ENCODE measurements at regions not wholly inside any gene's neighbourhood (a gene's known extent, or its start where the extent isn't known, plus 50 kb on each side); places are given as distances from the start of the nearest gene placed in this dataset.

- Mint-ChIP-seq H3K27me3 (ENCODE audit: low read depth) (peaks cover 2% of the 10 kb centered on the region), H3K4me3 (ENCODE audit: unreplicated experiment) (no peak overlapping the region), H3K4me1 (ENCODE audit: low read depth) (no peaks in the 10 kb centered on the region), H3K9me3 (ENCODE audit: low read depth) (peaks cover 6% of the 10 kb centered on the region), H3K36me3 (ENCODE audit: low read depth) (no peaks in the 10 kb centered on the region), H3K27ac (ENCODE audit: unreplicated experiment) (no peak overlapping the region)
- no peak for TF ChIP-seq CTCF (IDR thresholded peaks at IDR 0.05)
- no peak for DNase-seq (ENCODE audit: low spot score)
Observed at GRCh38 chr13:86438034-86438433, 638.8 kb upstream of the SLITRK6 start.

GRCh38 chr13:86445206-86445605 lies 646.0 kb upstream of the SLITRK6 start:
- Mint-ChIP-seq H3K36me3 (ENCODE audit: low read depth) (no peaks in the 10 kb centered on the region), H3K27ac (ENCODE audit: unreplicated experiment) (peak overlapping the region; percentile 22), H3K4me1 (ENCODE audit: low read depth) (peaks cover 18% of the 10 kb centered on the region), H3K4me3 (ENCODE audit: unreplicated experiment) (no peak overlapping the region), H3K9me3 (ENCODE audit: low read depth) (no peaks in the 10 kb centered on the region), H3K27me3 (ENCODE audit: low read depth) (no peaks in the 10 kb centered on the region)
- DNase-seq (ENCODE audit: low spot score), result no peak
- TF ChIP-seq CTCF (IDR thresholded peaks at IDR 0.05), result no peak

GRCh38 chr13:86445672-86446071 lies 646.5 kb upstream of the SLITRK6 start:
- H3K4me3 Mint-ChIP-seq (ENCODE audit: unreplicated experiment), result no peak overlapping the region
- H3K36me3 Mint-ChIP-seq (ENCODE audit: low read depth), result no peaks in the 10 kb centered on the region
- no peak for DNase-seq (ENCODE audit: low spot score)

DNA sequence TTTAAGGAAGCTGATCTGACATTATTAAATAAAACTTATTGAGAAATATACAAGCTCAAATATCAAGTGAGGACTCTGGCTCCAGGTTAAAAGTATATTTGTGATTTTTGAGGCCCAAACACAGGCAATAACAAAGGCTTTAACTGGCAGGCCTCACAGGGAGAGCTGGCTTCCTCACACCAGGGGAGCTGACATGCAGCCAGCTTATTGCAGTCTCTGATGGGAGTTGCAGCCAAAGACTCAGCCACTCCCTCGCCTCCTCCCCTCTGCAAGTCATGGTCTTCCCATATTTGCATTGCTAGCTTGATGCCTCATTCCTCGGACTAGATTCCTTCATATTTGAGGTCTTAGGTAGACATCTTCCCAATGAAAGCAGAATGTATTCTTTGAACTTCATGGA lies 647.1 kb upstream of the SLITRK6 start:
- Mint-ChIP-seq H3K27ac (ENCODE audit: unreplicated experiment) (peak overlapping the region; percentile 65), H3K27me3 (ENCODE audit: low read depth) (no peaks in the 10 kb centered on the region), H3K4me3 (ENCODE audit: unreplicated experiment) (no peak overlapping the region), H3K9me3 (ENCODE audit: low read depth) (no peaks in the 10 kb centered on the region), H3K36me3 (ENCODE audit: low read depth) (no peaks in the 10 kb centered on the region), H3K4me1 (ENCODE audit: low read depth) (peaks cover 18% of the 10 kb centered on the region)
- peak; percentile 48 for DNase-seq (ENCODE audit: low spot score)
- no peak for TF ChIP-seq CTCF (IDR thresholded peaks at IDR 0.05)

More at GRCh38 chr13:86445672-86446071, 646.5 kb upstream of the SLITRK6 start:
- no peaks in the 10 kb centered on the region for H3K9me3 Mint-ChIP-seq (ENCODE audit: low read depth)
- H3K27me3 Mint-ChIP-seq (ENCODE audit: low read depth), result no peaks in the 10 kb centered on the region
- no peak for TF ChIP-seq CTCF (IDR thresholded peaks at IDR 0.05)
- peak overlapping the region; percentile 65 for H3K27ac Mint-ChIP-seq (ENCODE audit: unreplicated experiment)
- H3K4me1 Mint-ChIP-seq (ENCODE audit: low read depth), result peaks cover 18% of the 10 kb centered on the region

DNA sequence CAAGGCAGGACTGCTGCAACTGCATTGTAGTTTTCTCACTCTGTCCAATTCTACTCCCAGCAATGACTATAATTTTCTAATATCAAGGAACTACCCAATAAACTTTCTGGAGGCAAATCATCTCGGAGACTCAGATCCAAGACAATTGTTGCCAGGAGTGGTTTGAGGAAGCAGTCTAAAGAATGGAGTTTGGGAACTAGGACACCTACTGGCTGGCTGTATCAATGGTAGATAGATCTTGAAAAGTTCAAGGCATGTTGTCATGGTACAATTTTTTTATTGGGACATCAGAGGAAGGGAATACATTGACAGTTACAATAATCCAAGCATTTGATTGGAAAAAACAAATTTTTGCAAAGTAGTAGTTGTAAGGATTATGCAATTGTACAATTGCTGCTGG lies 648.3 kb upstream of the SLITRK6 start:
- H3K27me3 Mint-ChIP-seq (ENCODE audit: low read depth), result no peaks in the 10 kb centered on the region
- no peaks in the 10 kb centered on the region for H3K36me3 Mint-ChIP-seq (ENCODE audit: low read depth)
- H3K27ac Mint-ChIP-seq (ENCODE audit: unreplicated experiment), result no peak overlapping the region
- H3K4me3 Mint-ChIP-seq (ENCODE audit: unreplicated experiment), result no peak overlapping the region
- no peak for TF ChIP-seq CTCF (IDR thresholded peaks at IDR 0.05)
- H3K9me3 Mint-ChIP-seq (ENCODE audit: low read depth), result no peaks in the 10 kb centered on the region
- H3K4me1 Mint-ChIP-seq (ENCODE audit: low read depth), result peaks cover 18% of the 10 kb centered on the region
- DNase-seq (ENCODE audit: low spot score), result no peak

Data from chondrocyte (in vitro differentiated cells).